Activated CD8-positive, alpha-beta T cell treated with anti-CD3 and anti-CD28 coated beads for 36 hours (primary cell): ENCODE measurements at regions not wholly inside any gene's neighbourhood (a gene's known extent, or its start where the extent isn't known, plus 50 kb on each side); places are given as distances from the start of the nearest gene placed in this dataset.

Source experiments
- ATAC-seq: fragments of 200-7000 bp; cut with Tn5 transposase; one replicate; pipeline ENCODE4 v1.10.0; 2021; ENCODE audit warnings: mild to moderate bottlenecking, moderate library complexity
- CTCF ChIA-PET: fragments of 350-600 bp; sonication (Branson Sonifier 250); formaldehyde crosslinking; loops from one replicate; lab custom pipeline; 2021; ENCODE audit warnings: antibody characterized with exemption; lab: Charles Lee
- POLR2A ChIA-PET: fragments of 350-600 bp; sonication (Branson Sonifier 250); formaldehyde crosslinking; loops from one replicate; lab custom pipeline; 2021; ENCODE audit warnings: antibody characterized with exemption; lab: Charles Lee
- DNase-seq: peaks from one replicate; pipeline ENCODE4 v3.0.0-alpha.2; 2020
- H3K27ac Mint-ChIP-seq: one replicate; pipeline ENCODE4 v1.8.0; 2021; ENCODE audit warnings: mild to moderate bottlenecking, mixed read lengths
- H3K27me3 Mint-ChIP-seq: one replicate; pipeline ENCODE4 v1.8.0; 2021; ENCODE audit warnings: mixed read lengths
- H3K36me3 Mint-ChIP-seq: one replicate; pipeline ENCODE4 v1.8.0; 2021; ENCODE audit warnings: low read depth, mixed read lengths
- H3K4me1 Mint-ChIP-seq: one replicate; pipeline ENCODE4 v1.8.0; 2021; ENCODE audit warnings: low read depth, mixed read lengths
- H3K4me3 Mint-ChIP-seq: one replicate; pipeline ENCODE4 v1.8.0; 2021; ENCODE audit warnings: mild to moderate bottlenecking, moderate library complexity, mixed read lengths
- H3K9me3 Mint-ChIP-seq: one replicate; pipeline ENCODE4 v1.8.0; 2021; ENCODE audit warnings: mixed read lengths
- CTCF ChIP-seq: fragments of 200-600 bp; IDR thresholded peaks from one replicate; pipeline ENCODE4 v1.8.0; 2022; ENCODE audit warnings: antibody characterized with exemption, mild to moderate bottlenecking
- intact Hi-C: fragments of 100-400 bp; cut with micrococcal nuclease; formaldehyde crosslinking; loops from one replicate; pipeline ENCODE4 v1.10.0; 2022

DNA sequence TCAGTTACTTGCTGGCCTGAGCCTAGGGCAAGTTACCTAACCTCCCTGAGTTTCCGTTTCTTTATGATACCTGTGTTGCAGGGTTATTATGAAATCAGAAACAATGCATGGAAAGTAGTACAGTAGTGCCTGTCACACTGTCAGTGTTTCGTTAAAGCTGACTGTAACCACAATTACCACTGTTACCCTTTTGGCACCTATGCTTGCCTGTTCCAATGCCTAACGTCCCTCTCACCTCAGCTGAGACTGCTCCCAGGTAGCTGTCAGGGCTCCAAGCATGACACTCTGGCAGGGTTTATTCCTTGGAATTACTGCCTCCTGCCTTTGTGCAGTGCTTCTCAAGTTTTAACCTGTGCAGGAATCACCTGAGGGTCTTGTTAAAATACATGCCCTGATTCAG is 135.2 kb upstream of the RBMS1 start:
- Mint-ChIP-seq H3K4me1 (no peaks in the 10 kb centered on the region), H3K9me3 (peaks cover 3% of the 10 kb centered on the region), H3K27me3 (no peaks in the 10 kb centered on the region), H3K27ac (no peak overlapping the region), H3K4me3 (no peak overlapping the region), H3K36me3 (no peaks in the 10 kb centered on the region)
- no peak for TF ChIP-seq CTCF
- ATAC-seq (no peak), DNase-seq (no peak)
- CTCF ChIA-PET, result interaction anchor here (1.3 kb wide), 1 partner anchor 377 kb away, joined by 3 read pairs; no protein-coding TSS in a partner anchor
- intact Hi-C loops, result no loop called here
- POLR2A ChIA-PET, result interaction anchor here (1.4 kb wide), 1 partner anchor 10 kb away, joined by 3 read pairs; no protein-coding TSS in a partner anchor

- H3K4me1 Mint-ChIP-seq, result no peaks in the 10 kb centered on the region
- no peak for DNase-seq
- H3K36me3 Mint-ChIP-seq, result no peaks in the 10 kb centered on the region
- intact Hi-C loops, result no loop called here
- no peak overlapping the region for H3K4me3 Mint-ChIP-seq
- TF ChIP-seq CTCF, result no peak
- H3K27ac Mint-ChIP-seq, result no peak overlapping the region
- CTCF ChIA-PET, result interaction anchor here (1.2 to 1.8 kb wide), 3 partner anchors 8 to 203 kb away, joined by 4 to 6 read pairs (median 4); no protein-coding TSS in a partner anchor
- no peak for ATAC-seq
- POLR2A ChIA-PET, result interaction anchor here (1.1 kb wide), 1 partner anchor 41 kb away, joined by 3 read pairs; no protein-coding TSS in a partner anchor
- no peaks in the 10 kb centered on the region for H3K27me3 Mint-ChIP-seq
- H3K9me3 Mint-ChIP-seq, result no peaks in the 10 kb centered on the region
These were observed 137.4 kb upstream of the RBMS1 start for GRCh38 chr2:160630801-160631590.

DNA sequence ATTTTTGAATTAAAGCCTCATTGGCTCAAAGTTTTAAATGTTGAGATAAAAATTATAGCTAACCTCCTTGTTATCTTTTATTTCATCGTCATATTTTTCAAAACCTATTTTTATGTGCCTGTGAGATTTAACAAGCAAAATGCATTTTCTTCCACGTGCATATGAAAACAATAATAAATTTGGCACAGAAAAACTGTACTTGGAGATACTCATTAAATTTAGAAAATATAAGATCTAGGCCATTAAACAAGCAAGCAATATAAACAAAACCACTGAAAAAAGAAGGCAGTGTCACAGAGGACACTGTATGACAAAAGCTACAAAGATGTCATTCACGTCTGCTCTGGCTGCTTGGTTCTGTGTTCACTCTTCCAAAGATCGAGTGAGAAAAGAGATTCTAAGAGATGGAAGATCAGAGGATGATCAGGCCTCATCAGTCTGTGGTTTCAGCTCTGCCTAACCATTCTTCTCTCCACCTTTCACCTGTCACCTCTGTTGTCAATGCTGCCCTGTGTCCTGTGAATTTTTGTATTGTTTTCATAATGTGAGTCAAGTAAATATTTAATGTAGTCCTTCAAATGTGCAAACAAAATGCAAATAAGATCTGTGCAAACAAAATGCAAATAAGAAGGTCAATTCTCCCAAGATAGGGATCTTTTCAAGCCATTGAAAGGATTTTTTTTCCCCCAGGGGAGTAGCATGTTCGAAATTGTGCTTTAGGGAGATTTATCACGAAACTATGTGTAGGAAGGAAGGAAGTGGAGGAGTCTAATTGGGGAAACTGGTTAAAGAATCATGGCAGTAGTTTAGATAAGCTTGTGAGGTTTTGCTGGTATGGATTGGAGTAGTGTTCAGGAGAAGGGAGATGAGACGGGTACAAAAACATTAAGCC is 138.7 kb upstream of the RBMS1 start:
- Mint-ChIP-seq H3K4me1 (no peaks in the 10 kb centered on the region), H3K27me3 (no peaks in the 10 kb centered on the region), H3K27ac (no peak overlapping the region), H3K9me3 (peaks cover 6% of the 10 kb centered on the region), H3K4me3 (no peak overlapping the region), H3K36me3 (no peaks in the 10 kb centered on the region)
- CTCF ChIA-PET, result interaction anchor here (1.2 kb wide), 1 partner anchor 18 kb away, joined by 4 read pairs; no protein-coding TSS in a partner anchor
- POLR2A ChIA-PET, result no interaction called here
- TF ChIP-seq CTCF, result no peak
- intact Hi-C loops, result no loop called here
- DNase-seq (no peak), ATAC-seq (no peak)

DNA sequence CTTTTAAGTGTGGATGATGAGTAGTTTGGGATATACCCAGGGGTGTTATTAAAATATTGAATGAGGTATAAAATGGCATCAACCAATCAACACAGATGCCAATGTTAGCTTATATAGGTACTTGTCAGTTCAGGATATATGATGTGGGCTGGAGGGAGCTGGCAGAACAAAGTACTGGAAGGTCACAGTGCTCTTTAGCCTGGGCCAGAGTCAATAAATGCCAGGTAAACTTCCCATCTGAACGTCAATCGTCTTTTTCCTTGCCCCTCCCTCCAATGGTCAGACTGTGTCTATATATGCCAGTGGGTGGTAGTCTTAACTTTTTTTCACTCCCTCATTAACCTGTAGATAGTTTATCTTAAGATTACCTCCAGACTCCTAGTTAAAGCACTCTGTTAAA is 140.8 kb upstream of the RBMS1 start:
- ChIA-PET POLR2A (no interaction called here), CTCF (interaction anchor here (1.1 kb wide), 1 partner anchor 429 kb away, joined by 3 read pairs; no protein-coding TSS in a partner anchor)
- Mint-ChIP-seq H3K4me3 (no peak overlapping the region), H3K27me3 (no peaks in the 10 kb centered on the region), H3K36me3 (no peaks in the 10 kb centered on the region), H3K27ac (no peak overlapping the region), H3K4me1 (no peaks in the 10 kb centered on the region), H3K9me3 (peaks cover 11% of the 10 kb centered on the region)
- no peak for TF ChIP-seq CTCF
- DNase-seq, result no peak
- intact Hi-C loops, result no loop called here
- ATAC-seq, result no peak
